22Rv1 (cell line): ENCODE measurements at regions not wholly inside any gene's neighbourhood (a gene's known extent, or its start where the extent isn't known, plus 50 kb on each side); places are given as distances from the start of the nearest gene placed in this dataset.

ENCODE experiments used
- H3K27ac ChIP-seq: fragments of 450-650 bp; 2 replicates; pipeline ENCODE4 v1.5.1; 2017
- ZFX ChIP-seq: fragments of 450-650 bp; IDR thresholded peaks from 2 replicates; pipeline ENCODE4 v1.6.1; 2017; ENCODE audit warnings: antibody characterized with exemption, borderline replicate concordance
- TF ChIP-seq, protein P1 (sequence below): fragments of 450-650 bp; IDR thresholded peaks from 2 replicates; pipeline ENCODE4 v1.5.1; 2017; ENCODE audit warnings: mild to moderate bottlenecking

DNA sequence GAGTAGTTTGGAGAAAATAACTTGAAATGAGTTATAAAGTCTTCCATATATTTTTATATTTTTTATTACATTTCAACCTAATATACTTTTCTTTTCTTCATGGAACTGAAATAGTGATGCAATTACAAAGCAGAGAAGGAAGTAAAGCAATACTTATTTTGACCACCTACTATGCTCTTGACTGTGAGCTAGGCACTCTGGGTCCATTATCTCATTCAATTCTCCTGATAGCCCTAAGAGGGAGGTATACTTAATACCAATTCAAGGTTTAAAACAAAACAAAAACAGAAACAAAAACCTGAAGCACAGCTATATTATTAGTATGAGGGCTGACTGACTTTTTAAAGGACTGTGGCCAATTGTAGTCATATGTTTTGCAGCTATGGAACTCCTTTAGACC, 193.5 kb downstream of the MAD2L1 start:
- no peak for TF ChIP-seq ZFX
- TF ChIP-seq, protein P1, sequence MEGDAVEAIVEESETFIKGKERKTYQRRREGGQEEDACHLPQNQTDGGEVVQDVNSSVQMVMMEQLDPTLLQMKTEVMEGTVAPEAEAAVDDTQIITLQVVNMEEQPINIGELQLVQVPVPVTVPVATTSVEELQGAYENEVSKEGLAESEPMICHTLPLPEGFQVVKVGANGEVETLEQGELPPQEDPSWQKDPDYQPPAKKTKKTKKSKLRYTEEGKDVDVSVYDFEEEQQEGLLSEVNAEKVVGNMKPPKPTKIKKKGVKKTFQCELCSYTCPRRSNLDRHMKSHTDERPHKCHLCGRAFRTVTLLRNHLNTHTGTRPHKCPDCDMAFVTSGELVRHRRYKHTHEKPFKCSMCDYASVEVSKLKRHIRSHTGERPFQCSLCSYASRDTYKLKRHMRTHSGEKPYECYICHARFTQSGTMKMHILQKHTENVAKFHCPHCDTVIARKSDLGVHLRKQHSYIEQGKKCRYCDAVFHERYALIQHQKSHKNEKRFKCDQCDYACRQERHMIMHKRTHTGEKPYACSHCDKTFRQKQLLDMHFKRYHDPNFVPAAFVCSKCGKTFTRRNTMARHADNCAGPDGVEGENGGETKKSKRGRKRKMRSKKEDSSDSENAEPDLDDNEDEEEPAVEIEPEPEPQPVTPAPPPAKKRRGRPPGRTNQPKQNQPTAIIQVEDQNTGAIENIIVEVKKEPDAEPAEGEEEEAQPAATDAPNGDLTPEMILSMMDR = no peak
- no peak overlapping the region for H3K27ac ChIP-seq

DNA sequence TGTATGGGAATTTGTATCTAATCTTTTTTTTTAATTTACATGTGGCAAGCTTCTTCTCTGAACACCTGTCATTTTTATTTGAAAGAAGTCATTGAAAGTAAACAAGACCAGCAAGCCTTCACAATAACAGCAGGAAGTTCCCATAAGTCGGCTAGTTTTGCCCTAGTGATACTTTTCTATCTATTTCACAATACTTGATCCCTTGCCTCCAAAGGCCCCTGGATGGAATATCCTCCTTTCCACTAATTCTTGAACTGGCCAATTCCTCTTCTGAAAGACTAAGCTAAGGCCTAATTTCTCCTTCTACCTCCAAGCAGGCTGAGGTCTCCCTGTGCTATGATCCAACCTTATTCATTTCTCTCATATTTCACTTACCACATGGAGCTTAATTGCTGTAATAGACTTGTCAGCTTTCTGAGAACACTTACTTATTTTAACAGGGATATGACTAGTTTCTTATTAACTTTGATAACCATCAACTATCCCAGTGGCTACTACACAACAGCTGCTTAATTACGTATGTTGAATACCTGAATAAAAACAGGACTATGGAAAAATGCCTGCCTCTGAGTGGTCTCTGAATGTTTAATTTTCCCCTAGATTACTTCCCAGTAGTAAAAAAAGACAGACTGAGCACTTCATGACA, 194.2 kb downstream of the MAD2L1 start:
- TF ChIP-seq, protein P1 = no peak
- no peak for TF ChIP-seq ZFX
- no peak overlapping the region for H3K27ac ChIP-seq

DNA sequence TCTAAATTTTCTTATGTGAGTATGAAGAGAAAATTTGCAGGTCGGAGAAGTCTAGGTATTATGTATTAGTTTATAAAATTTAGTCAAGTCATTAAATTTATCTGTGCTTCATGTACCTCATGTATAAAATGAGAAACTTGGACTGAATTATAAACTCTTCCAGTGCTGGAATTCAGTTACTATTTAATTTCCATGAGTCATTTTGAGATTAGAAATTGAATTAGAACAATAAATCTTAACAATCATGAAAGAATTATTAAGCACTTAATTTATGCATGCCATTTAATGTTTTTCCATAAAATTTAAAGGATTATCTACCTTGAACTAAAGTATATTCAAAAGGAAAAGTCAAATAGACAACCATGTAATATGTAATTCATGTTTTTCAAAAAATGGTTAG, 195.8 kb downstream of the MAD2L1 start:
- TF ChIP-seq ZFX = no peak
- TF ChIP-seq, protein P1 = no peak
- H3K27ac ChIP-seq = no peak overlapping the region

DNA sequence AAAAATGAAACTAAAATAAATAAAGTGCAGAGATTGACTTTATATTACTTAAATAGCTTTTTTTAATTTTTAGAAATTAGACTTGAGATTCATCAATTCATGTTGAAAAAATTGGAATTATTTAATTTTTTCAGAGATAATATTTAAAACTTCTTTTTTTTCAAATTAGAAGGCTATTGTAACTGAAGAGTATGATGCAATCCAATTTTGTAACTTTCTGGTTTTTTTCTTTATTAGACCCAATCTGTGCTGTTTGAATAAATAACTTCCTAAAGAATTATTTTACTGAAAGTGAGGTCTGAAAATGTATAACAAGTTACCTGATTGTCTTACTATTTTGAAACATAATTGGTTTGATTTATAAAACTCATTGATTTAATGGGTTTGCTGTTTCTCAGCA, 200.9 kb downstream of the MAD2L1 start:
- no peak overlapping the region for H3K27ac ChIP-seq
- TF ChIP-seq, protein P1 = no peak
- no peak for TF ChIP-seq ZFX

DNA sequence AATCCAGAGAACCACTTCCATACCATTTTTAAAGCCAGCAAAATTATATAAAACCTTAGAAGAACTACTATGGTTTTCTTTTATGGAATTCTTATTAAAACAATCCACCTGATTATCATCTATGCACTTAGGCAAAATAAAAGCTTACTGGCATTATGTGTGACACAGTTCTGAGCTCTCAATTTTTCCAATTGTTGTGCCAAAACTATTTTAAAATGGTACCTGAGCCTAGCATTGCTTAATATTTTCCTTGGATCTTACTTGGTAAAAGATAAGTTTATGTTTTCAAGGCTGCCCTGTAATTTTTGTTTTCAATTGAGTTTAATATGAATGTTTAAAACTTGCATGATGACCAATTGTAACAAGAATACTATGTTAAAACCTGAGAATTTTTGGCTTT, 201.3 kb downstream of the MAD2L1 start:
- no peak overlapping the region for H3K27ac ChIP-seq
- TF ChIP-seq, protein P1 = no peak
- no peak for TF ChIP-seq ZFX

DNA sequence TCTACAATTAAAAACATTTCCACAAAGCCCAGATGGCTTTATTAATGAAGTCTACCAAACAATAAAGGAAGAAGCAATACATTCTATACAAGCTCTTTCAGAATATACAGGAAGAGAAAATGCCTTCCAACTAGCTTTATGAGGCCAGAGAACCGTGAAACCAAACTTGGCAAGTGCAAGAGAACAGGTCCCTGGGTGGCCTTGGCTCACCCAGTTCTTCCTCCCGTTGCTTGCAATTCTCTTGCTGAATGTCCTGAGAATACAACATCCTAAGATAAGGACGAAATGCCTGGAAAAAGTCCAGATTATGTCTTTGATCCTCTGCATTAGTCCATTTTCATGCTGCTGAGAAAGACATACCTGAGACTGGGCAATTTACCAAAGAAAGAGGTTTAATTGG, 204.9 kb downstream of the MAD2L1 start:
- H3K27ac ChIP-seq = no peak overlapping the region
- no peak for TF ChIP-seq ZFX
- TF ChIP-seq, protein P1 = no peak

DNA sequence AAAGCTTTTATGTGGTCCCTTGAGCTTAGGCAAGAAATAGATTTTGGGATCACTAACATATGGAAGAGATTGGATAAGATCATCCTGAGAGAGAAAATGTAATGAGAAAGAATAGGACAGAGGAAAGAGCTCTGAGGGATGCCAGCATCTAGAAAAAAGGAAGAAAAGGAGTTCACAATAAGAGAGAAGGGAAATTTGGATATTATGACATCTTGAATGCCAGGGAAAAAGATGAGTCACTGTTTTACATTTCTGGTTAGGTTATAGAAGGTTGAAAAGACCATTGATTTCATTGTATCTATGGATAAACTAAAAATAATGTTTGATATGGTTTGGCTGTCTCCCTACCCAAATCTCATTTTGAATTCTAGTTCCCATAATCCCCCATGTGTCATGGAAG, 208.5 kb downstream of the MAD2L1 start:
- H3K27ac ChIP-seq = no peak overlapping the region
- no peak for TF ChIP-seq ZFX
- TF ChIP-seq, protein P1 = no peak
